ENCODE measurements at regions not wholly inside any gene's neighbourhood (a gene's known extent, or its start where the extent isn't known, plus 50 kb on each side); places are given as distances from the start of the nearest gene placed in this dataset.
"Not testable (repeated sequence)": the region's sequence is repeated elsewhere in the genome, so short reads cannot be mapped to it uniquely, and the experiment has no call there.

GRCh38 chr10:81733542-81733941, 141.5 kb upstream of the NRG3 start:
- H3K27ac ChIP-seq (replicated peaks), result no peak overlapping the region
- DNase-seq, result no peak
- no peaks in the 10 kb centered on the region for H3K4me1 ChIP-seq
- no peaks in the 10 kb centered on the region for H3K27me3 ChIP-seq (ENCODE audit: low read depth)
- H3K9me3 ChIP-seq (replicated peaks), result peaks cover 37% of the 10 kb centered on the region
- TF ChIP-seq, protein P1, sequence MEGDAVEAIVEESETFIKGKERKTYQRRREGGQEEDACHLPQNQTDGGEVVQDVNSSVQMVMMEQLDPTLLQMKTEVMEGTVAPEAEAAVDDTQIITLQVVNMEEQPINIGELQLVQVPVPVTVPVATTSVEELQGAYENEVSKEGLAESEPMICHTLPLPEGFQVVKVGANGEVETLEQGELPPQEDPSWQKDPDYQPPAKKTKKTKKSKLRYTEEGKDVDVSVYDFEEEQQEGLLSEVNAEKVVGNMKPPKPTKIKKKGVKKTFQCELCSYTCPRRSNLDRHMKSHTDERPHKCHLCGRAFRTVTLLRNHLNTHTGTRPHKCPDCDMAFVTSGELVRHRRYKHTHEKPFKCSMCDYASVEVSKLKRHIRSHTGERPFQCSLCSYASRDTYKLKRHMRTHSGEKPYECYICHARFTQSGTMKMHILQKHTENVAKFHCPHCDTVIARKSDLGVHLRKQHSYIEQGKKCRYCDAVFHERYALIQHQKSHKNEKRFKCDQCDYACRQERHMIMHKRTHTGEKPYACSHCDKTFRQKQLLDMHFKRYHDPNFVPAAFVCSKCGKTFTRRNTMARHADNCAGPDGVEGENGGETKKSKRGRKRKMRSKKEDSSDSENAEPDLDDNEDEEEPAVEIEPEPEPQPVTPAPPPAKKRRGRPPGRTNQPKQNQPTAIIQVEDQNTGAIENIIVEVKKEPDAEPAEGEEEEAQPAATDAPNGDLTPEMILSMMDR (IDR thresholded peaks at IDR 0.05; ENCODE audit: borderline replicate concordance), result no peak
- H3K36me3 ChIP-seq, result no peaks in the 10 kb centered on the region
- no peak overlapping the region for H3K4me3 ChIP-seq
- intact Hi-C loops (cut with micrococcal nuclease), result no loop called here

GRCh38 chr10:81735167-81735566, 139.8 kb upstream of the NRG3 start:
- H3K27ac ChIP-seq (replicated peaks); H3K36me3 ChIP-seq; H3K4me1 ChIP-seq; H3K27me3 ChIP-seq (ENCODE audit: low read depth); H3K4me3 ChIP-seq; intact Hi-C loops (cut with micrococcal nuclease); DNase-seq: not testable (repeated sequence)
- H3K9me3 ChIP-seq (replicated peaks), result peaks cover 40% of the 10 kb centered on the region

GRCh38 chr10:81759111-81759510, 115.9 kb upstream of the NRG3 start:
- H3K36me3 ChIP-seq, result no peaks in the 10 kb centered on the region
- no peak overlapping the region for H3K4me3 ChIP-seq
- H3K27ac ChIP-seq (replicated peaks), result no peak overlapping the region
- H3K9me3 ChIP-seq (replicated peaks), result peaks cover 19% of the 10 kb centered on the region
- H3K27me3 ChIP-seq (ENCODE audit: low read depth), result no peaks in the 10 kb centered on the region
- no peak for DNase-seq
- intact Hi-C loops (cut with micrococcal nuclease), result no loop called here
- H3K4me1 ChIP-seq, result no peaks in the 10 kb centered on the region
- TF ChIP-seq, protein P1 (IDR thresholded peaks at IDR 0.05; ENCODE audit: borderline replicate concordance), result no peak

GRCh38 chr10:81784111-81784597, 90.8 kb upstream of the NRG3 start:
- intact Hi-C loops (cut with micrococcal nuclease), result no loop called here
- H3K4me1 ChIP-seq, result no peaks in the 10 kb centered on the region
- H3K9me3 ChIP-seq (replicated peaks), result peaks cover 20% of the 10 kb centered on the region
- H3K4me3 ChIP-seq, result no peak overlapping the region
- no peaks in the 10 kb centered on the region for H3K36me3 ChIP-seq
- no peak for DNase-seq
- no peaks in the 10 kb centered on the region for H3K27me3 ChIP-seq (ENCODE audit: low read depth)
- TF ChIP-seq, protein P1 (IDR thresholded peaks at IDR 0.05; ENCODE audit: borderline replicate concordance), result no peak
- H3K27ac ChIP-seq (replicated peaks), result no peak overlapping the region

GRCh38 chr10:81792729-81793128, 82.3 kb upstream of the NRG3 start:
- Histone ChIP-seq H3K4me1 (no peaks in the 10 kb centered on the region), H3K4me3 (no peak overlapping the region), H3K27ac (replicated peaks) (no peak overlapping the region), H3K9me3 (replicated peaks) (no peaks in the 10 kb centered on the region), H3K27me3 (ENCODE audit: low read depth) (no peaks in the 10 kb centered on the region), H3K36me3 (no peaks in the 10 kb centered on the region)
- no peak for DNase-seq
- TF ChIP-seq, protein P1 (IDR thresholded peaks at IDR 0.05; ENCODE audit: borderline replicate concordance), result no peak
- intact Hi-C loops (cut with micrococcal nuclease), result no loop called here

DNA sequence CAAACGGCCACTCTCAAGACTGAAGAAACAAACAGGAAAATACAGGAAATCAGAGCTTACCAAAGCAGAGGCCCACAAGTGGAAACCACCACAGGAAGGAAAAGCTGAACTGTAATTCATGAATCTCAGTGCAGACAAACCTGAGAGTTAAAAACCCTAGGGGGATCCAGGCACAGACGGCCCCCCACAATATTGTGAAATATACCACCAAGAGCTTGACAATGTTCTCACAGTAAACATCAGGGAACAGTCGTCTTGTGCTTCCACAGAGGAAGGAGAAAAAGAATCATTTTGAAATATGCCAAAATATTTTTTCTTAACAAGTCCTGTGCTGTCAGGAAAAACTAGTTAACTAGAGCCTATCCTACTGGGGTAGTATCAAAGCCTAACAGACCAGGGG, 68.2 kb upstream of the NRG3 start:
- Histone ChIP-seq H3K4me3 (no peak overlapping the region), H3K27me3 (ENCODE audit: low read depth) (no peaks in the 10 kb centered on the region), H3K9me3 (replicated peaks) (peaks cover 61% of the 10 kb centered on the region), H3K4me1 (no peaks in the 10 kb centered on the region), H3K36me3 (no peaks in the 10 kb centered on the region), H3K27ac (replicated peaks) (no peak overlapping the region)
- TF ChIP-seq, protein P1 (IDR thresholded peaks at IDR 0.05; ENCODE audit: borderline replicate concordance), result no peak
- intact Hi-C loops (cut with micrococcal nuclease), result no loop called here
- no peak for DNase-seq
